Osteocyte (in vitro differentiated cells): ENCODE measurements at regions not wholly inside any gene's neighbourhood (a gene's known extent, or its start where the extent isn't known, plus 50 kb on each side); places are given as distances from the start of the nearest gene placed in this dataset.

Experiments
- DNase-seq: peaks from one replicate; pipeline ENCODE4 v3.0.0; 2021; ENCODE audit warnings: mixed read lengths; ENCODE audit not compliant: unreplicated experiment; ENCODE audit errors: extremely low spot score
- H3K27ac Mint-ChIP-seq: one replicate; pipeline ENCODE4 v1.8.0; 2021; ENCODE audit warnings: mild to moderate bottlenecking, mixed read lengths; ENCODE audit not compliant: unreplicated experiment
- H3K27me3 Mint-ChIP-seq: one replicate; pipeline ENCODE4 v1.8.0; 2021; ENCODE audit warnings: mixed read lengths; ENCODE audit not compliant: unreplicated experiment
- H3K36me3 Mint-ChIP-seq: one replicate; pipeline ENCODE4 v1.8.0; 2021; ENCODE audit warnings: mixed read lengths; ENCODE audit not compliant: unreplicated experiment
- H3K4me1 Mint-ChIP-seq: one replicate; pipeline ENCODE4 v1.8.0; 2021; ENCODE audit warnings: mixed read lengths; ENCODE audit not compliant: unreplicated experiment
- H3K4me3 Mint-ChIP-seq: one replicate; pipeline ENCODE4 v1.8.0; 2021; ENCODE audit warnings: mild to moderate bottlenecking, moderate library complexity, mixed read lengths; ENCODE audit not compliant: unreplicated experiment
- H3K9me3 Mint-ChIP-seq: one replicate; pipeline ENCODE4 v1.8.0; 2021; ENCODE audit warnings: mixed read lengths; ENCODE audit not compliant: unreplicated experiment
- CTCF ChIP-seq: fragments of 200-600 bp; sonication (generic); IDR thresholded peaks from 2 replicates; pipeline ENCODE4 v1.5.0; 2021; ENCODE audit warnings: antibody characterized with exemption, mild to moderate bottlenecking, moderate library complexity

- Mint-ChIP-seq H3K4me3 (no peak overlapping the region), H3K27ac (no peak overlapping the region), H3K4me1 (no peaks in the 10 kb centered on the region), H3K9me3 (peaks cover 25% of the 10 kb centered on the region), H3K36me3 (no peaks in the 10 kb centered on the region), H3K27me3 (no peaks in the 10 kb centered on the region)
- no peak for TF ChIP-seq CTCF
- DNase-seq, result no peak
Measured at GRCh38 chr7:67807826-67808225, 811.2 kb downstream of the TYW1 start.

- TF ChIP-seq CTCF, result no peak
- no peak for DNase-seq
- H3K36me3 Mint-ChIP-seq, result no peaks in the 10 kb centered on the region
- H3K4me3 Mint-ChIP-seq, result no peak overlapping the region
- no peak overlapping the region for H3K27ac Mint-ChIP-seq
- H3K4me1 Mint-ChIP-seq, result no peaks in the 10 kb centered on the region
- H3K9me3 Mint-ChIP-seq, result peaks cover 27% of the 10 kb centered on the region
- no peaks in the 10 kb centered on the region for H3K27me3 Mint-ChIP-seq
Measured at GRCh38 chr7:67809586-67809985, 813.0 kb downstream of the TYW1 start.

GRCh38 chr7:67813621-67814292 is 817.1 kb downstream of the TYW1 start:
- no peak for DNase-seq
- TF ChIP-seq CTCF, result no peak
- no peaks in the 10 kb centered on the region for H3K27me3 Mint-ChIP-seq
- no peak overlapping the region for H3K4me3 Mint-ChIP-seq
- H3K27ac Mint-ChIP-seq, result no peak overlapping the region
- peaks cover 39% of the 10 kb centered on the region for H3K9me3 Mint-ChIP-seq
- H3K36me3 Mint-ChIP-seq, result no peaks in the 10 kb centered on the region
- no peaks in the 10 kb centered on the region for H3K4me1 Mint-ChIP-seq

GRCh38 chr7:67817481-67817880 is 820.8 kb downstream of the TYW1 start:
- Mint-ChIP-seq H3K4me3 (no peak overlapping the region), H3K36me3 (no peaks in the 10 kb centered on the region), H3K27me3 (no peaks in the 10 kb centered on the region), H3K9me3 (peaks cover 40% of the 10 kb centered on the region), H3K4me1 (no peaks in the 10 kb centered on the region), H3K27ac (no peak overlapping the region)
- TF ChIP-seq CTCF, result no peak
- DNase-seq, result no peak

GRCh38 chr7:67821116-67821515 is 824.5 kb downstream of the TYW1 start:
- Mint-ChIP-seq H3K36me3 (no peaks in the 10 kb centered on the region), H3K27ac (no peak overlapping the region), H3K4me3 (no peak overlapping the region), H3K9me3 (peaks cover 41% of the 10 kb centered on the region), H3K27me3 (no peaks in the 10 kb centered on the region), H3K4me1 (no peaks in the 10 kb centered on the region)
- TF ChIP-seq CTCF, result no peak
- no peak for DNase-seq
